RWPE2 (cell line): ENCODE measurements at regions not wholly inside any gene's neighbourhood (a gene's known extent, or its start where the extent isn't known, plus 50 kb on each side); places are given as distances from the start of the nearest gene placed in this dataset.

ENCODE experiments used
- ATAC-seq: fragments of 200-7000 bp; cut with Tn5 transposase; 3 replicates; pipeline ENCODE4 v1.9.1; 2021; ENCODE audit warnings: low read depth
- DNase-seq: peaks from one replicate; pipeline ENCODE4 v3.0.0-alpha.2; 2020; ENCODE audit warnings: low spot score
- H3K27ac ChIP-seq: fragments of 450-650 bp; 2 replicates; pipeline ENCODE4 v1.5.1; 2017; ENCODE audit warnings: mild to moderate bottlenecking; ENCODE audit not compliant: poor library complexity, severe bottlenecking
- H3K27me3 ChIP-seq: fragments of 250-450 bp; sonication (Bioruptor Pico); 2 replicates; pipeline ENCODE4 v1.5.1; 2021; ENCODE audit warnings: mild to moderate bottlenecking, moderate library complexity; ENCODE audit not compliant: insufficient read depth, poor library complexity, severe bottlenecking
- H3K36me3 ChIP-seq: fragments of 250-450 bp; sonication (Bioruptor Pico); 2 replicates; pipeline ENCODE4 v1.5.1; 2020; ENCODE audit warnings: low read depth, mild to moderate bottlenecking, moderate library complexity
- H3K4me1 ChIP-seq: fragments of 250-450 bp; sonication (Bioruptor Pico); 2 replicates; pipeline ENCODE4 v1.5.1; 2021; ENCODE audit warnings: mild to moderate bottlenecking, moderate library complexity; ENCODE audit not compliant: insufficient read depth, poor library complexity, severe bottlenecking
- H3K4me3 ChIP-seq: fragments of 250-450 bp; sonication (Bioruptor Pico); 2 replicates; pipeline ENCODE4 v1.5.1; 2021; ENCODE audit warnings: mild to moderate bottlenecking, moderate library complexity; ENCODE audit not compliant: severe bottlenecking
- H3K9me3 ChIP-seq: fragments of 250-450 bp; sonication (Bioruptor Pico); 2 replicates; pipeline ENCODE4 v1.5.1; 2021; ENCODE audit warnings: mild to moderate bottlenecking, moderate library complexity; ENCODE audit not compliant: severe bottlenecking
- CTCF ChIP-seq: fragments of 450-650 bp; IDR thresholded peaks from one replicate; pipeline ENCODE4 v1.5.1; 2017; ENCODE audit warnings: mild to moderate bottlenecking, moderate library complexity; ENCODE audit not compliant: poor library complexity, severe bottlenecking

GRCh38 chr4:79212311-79212710 lies 113.5 kb downstream of the NAA11 start:
- TF ChIP-seq CTCF = no peak
- Histone ChIP-seq H3K36me3 (no peaks in the 10 kb centered on the region), H3K4me1 (no peaks in the 10 kb centered on the region), H3K27me3 (no peaks in the 10 kb centered on the region), H3K9me3 (no peaks in the 10 kb centered on the region), H3K27ac (no peak overlapping the region), H3K4me3 (no peak overlapping the region)
- no peak for ATAC-seq
- no peak for DNase-seq

GRCh38 chr4:79211490-79211889 lies 114.4 kb downstream of the NAA11 start:
- TF ChIP-seq CTCF = no peak
- ATAC-seq (no peak), DNase-seq (no peak)
- H3K27me3 ChIP-seq = no peaks in the 10 kb centered on the region
- H3K4me1 ChIP-seq = no peaks in the 10 kb centered on the region
- no peaks in the 10 kb centered on the region for H3K36me3 ChIP-seq
- no peak overlapping the region for H3K4me3 ChIP-seq
- no peaks in the 10 kb centered on the region for H3K9me3 ChIP-seq
- no peak overlapping the region for H3K27ac ChIP-seq

GRCh38 chr4:79210636-79211049 lies 115.2 kb downstream of the NAA11 start:
- DNase-seq (no peak), ATAC-seq (no peak)
- Histone ChIP-seq H3K4me3 (no peak overlapping the region), H3K9me3 (no peaks in the 10 kb centered on the region), H3K27me3 (no peaks in the 10 kb centered on the region), H3K36me3 (no peaks in the 10 kb centered on the region), H3K27ac (no peak overlapping the region), H3K4me1 (no peaks in the 10 kb centered on the region)
- TF ChIP-seq CTCF = no peak

- ATAC-seq = no peak
Measured at GRCh38 chr4:79209822-79210635, 115.8 kb downstream of the NAA11 start.

More at GRCh38 chr4:79209822-79210635, 115.8 kb downstream of the NAA11 start:
- H3K36me3 ChIP-seq = no peaks in the 10 kb centered on the region
- H3K4me3 ChIP-seq = no peak overlapping the region
- no peaks in the 10 kb centered on the region for H3K4me1 ChIP-seq
- DNase-seq = no peak
- TF ChIP-seq CTCF = no peak
- H3K9me3 ChIP-seq = no peaks in the 10 kb centered on the region
- H3K27me3 ChIP-seq = no peaks in the 10 kb centered on the region
- H3K27ac ChIP-seq = no peak overlapping the region
